ENCODE measurements at regions not wholly inside any gene's neighbourhood (a gene's known extent, or its start where the extent isn't known, plus 50 kb on each side); places are given as distances from the start of the nearest gene placed in this dataset.

DNA sequence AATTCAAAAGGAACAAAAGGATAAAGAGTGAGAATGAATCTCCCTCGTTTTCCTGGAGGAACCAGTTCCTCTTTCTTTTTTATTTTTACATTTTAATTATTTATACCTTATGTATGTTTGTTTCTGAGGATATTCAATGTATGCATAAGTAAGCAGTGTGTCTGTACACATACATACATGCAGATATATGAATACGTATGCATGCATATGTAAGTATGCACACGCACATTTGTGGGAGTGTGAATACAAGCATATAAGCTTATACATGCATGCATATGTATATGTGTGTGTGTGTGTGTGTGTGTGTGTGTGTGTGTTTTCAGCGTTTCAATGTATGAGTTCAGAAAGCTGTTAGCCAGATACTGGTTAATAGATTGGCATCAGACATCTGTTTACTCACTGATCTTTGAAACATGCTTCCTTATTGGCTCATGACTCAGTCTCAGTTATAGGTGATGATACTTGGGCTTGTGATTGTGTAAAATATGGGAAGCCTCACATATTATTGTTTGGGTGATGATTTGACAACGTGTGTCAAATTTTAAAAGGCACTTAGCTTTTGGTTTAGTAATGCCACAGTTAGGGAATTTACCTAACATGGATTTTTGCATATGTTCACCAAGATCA, 279.7 kb upstream of the TRIB2 start:
- no peak for DNase-seq
- Histone ChIP-seq H3K9me3 (replicated peaks in 1 of 3) (no peaks in the 10 kb centered on the region), H3K4me1 (replicated peaks in 1 of 2) (no peaks in the 10 kb centered on the region), H3K27ac (no peak overlapping the region), H3K4me3 (no peak overlapping the region), H3K27me3 (no peaks in the 10 kb centered on the region), H3K36me3 (replicated peaks in 1 of 2) (no peaks in the 10 kb centered on the region)
- TF ChIP-seq POLR2A (IDR thresholded peaks at IDR 0.05), result no peak
- TF ChIP-seq, protein P1, sequence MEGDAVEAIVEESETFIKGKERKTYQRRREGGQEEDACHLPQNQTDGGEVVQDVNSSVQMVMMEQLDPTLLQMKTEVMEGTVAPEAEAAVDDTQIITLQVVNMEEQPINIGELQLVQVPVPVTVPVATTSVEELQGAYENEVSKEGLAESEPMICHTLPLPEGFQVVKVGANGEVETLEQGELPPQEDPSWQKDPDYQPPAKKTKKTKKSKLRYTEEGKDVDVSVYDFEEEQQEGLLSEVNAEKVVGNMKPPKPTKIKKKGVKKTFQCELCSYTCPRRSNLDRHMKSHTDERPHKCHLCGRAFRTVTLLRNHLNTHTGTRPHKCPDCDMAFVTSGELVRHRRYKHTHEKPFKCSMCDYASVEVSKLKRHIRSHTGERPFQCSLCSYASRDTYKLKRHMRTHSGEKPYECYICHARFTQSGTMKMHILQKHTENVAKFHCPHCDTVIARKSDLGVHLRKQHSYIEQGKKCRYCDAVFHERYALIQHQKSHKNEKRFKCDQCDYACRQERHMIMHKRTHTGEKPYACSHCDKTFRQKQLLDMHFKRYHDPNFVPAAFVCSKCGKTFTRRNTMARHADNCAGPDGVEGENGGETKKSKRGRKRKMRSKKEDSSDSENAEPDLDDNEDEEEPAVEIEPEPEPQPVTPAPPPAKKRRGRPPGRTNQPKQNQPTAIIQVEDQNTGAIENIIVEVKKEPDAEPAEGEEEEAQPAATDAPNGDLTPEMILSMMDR (IDR thresholded peaks at IDR 0.05), result no peak
- 81 to 86% (median 84%) methylated on average over 5 of the region's 5 CpGs for WGBS, 4 donors
- intact Hi-C loops (cut with DNase I), result no loop called here

- H3K9me3 ChIP-seq (replicated peaks in 1 of 3), result no peaks in the 10 kb centered on the region
- no peak for TF ChIP-seq POLR2A (IDR thresholded peaks at IDR 0.05)
- TF ChIP-seq, protein P1 (IDR thresholded peaks at IDR 0.05), result no peak
- no peaks in the 10 kb centered on the region for H3K4me1 ChIP-seq (replicated peaks in 1 of 2)
- H3K27ac ChIP-seq, result no peak overlapping the region
- no peak overlapping the region for H3K4me3 ChIP-seq
- WGBS, 4 donors, result 67 to 76% (median 70%) methylated on average over 3 to 4 of the region's 4 CpGs
- no peaks in the 10 kb centered on the region for H3K27me3 ChIP-seq
- intact Hi-C loops (cut with DNase I), result no loop called here
- no peak for DNase-seq
- H3K36me3 ChIP-seq (replicated peaks in 1 of 2), result no peaks in the 10 kb centered on the region
These were observed 276.0 kb upstream of the TRIB2 start for GRCh38 chr2:12440731-12441130.

GRCh38 chr2:12441750-12442475, 274.8 kb upstream of the TRIB2 start:
- H3K9me3 ChIP-seq (replicated peaks in 1 of 3), result no peaks in the 10 kb centered on the region
- TF ChIP-seq POLR2A (IDR thresholded peaks at IDR 0.05), result no peak
- TF ChIP-seq, protein P1 (IDR thresholded peaks at IDR 0.05), result no peak
- no peaks in the 10 kb centered on the region for H3K27me3 ChIP-seq
- no peaks in the 10 kb centered on the region for H3K36me3 ChIP-seq (replicated peaks in 1 of 2)
- WGBS, 4 donors, result 55 to 65% (median 59%) methylated on average over 7 of the region's 7 CpGs
- no peaks in the 10 kb centered on the region for H3K4me1 ChIP-seq (replicated peaks in 1 of 2)
- DNase-seq, result no peak
- H3K27ac ChIP-seq, result no peak overlapping the region
- no peak overlapping the region for H3K4me3 ChIP-seq
- intact Hi-C loops (cut with DNase I), result no loop called here

GRCh38 chr2:12442476-12442847, 274.3 kb upstream of the TRIB2 start:
- no peak for DNase-seq
- no peak overlapping the region for H3K27ac ChIP-seq
- H3K4me1 ChIP-seq (replicated peaks in 1 of 2), result no peaks in the 10 kb centered on the region
- no peaks in the 10 kb centered on the region for H3K9me3 ChIP-seq (replicated peaks in 1 of 3)
- 64 to 71% (median 66%) methylated on average over 2 of the region's 2 CpGs for WGBS, 4 donors
- intact Hi-C loops (cut with DNase I), result no loop called here
- TF ChIP-seq, protein P1 (IDR thresholded peaks at IDR 0.05), result no peak
- TF ChIP-seq POLR2A (IDR thresholded peaks at IDR 0.05), result no peak
- no peak overlapping the region for H3K4me3 ChIP-seq
- H3K36me3 ChIP-seq (replicated peaks in 1 of 2), result no peaks in the 10 kb centered on the region
- H3K27me3 ChIP-seq, result no peaks in the 10 kb centered on the region
